ENCODE measurements at regions not wholly inside any gene's neighbourhood (a gene's known extent, or its start where the extent isn't known, plus 50 kb on each side); places are given as distances from the start of the nearest gene placed in this dataset.

DNA sequence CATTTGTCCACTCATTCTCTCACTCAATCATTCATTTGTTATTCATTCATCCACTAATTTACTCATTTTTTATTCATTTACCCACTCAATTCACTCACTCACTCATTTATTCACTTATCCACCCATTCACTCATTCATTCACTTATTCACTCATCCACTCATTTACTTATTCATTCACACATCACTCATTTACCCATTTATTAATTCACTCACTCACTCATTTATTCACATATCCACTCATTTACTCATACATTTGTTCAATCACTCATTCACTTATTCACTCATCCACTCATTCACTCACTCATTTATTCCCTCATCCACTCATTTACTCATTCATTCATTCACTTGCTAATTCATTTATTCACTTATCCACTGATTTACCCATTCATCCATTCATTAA is 129.1 kb downstream of the TTLL2 start:
- TF ChIP-seq RAD21 (IDR thresholded peaks at IDR 0.05; ENCODE audit: low read depth) (no peak), CREB1 (IDR thresholded peaks at IDR 0.05; ENCODE audit: low read depth) (no peak), REST (IDR thresholded peaks at IDR 0.05; ENCODE audit: low read depth) (no peak), EP300 (IDR thresholded peaks at IDR 0.05; ENCODE audit: borderline replicate concordance) (no peak), NFIC (IDR thresholded peaks at IDR 0.05) (no peak), TCF12 (IDR thresholded peaks at IDR 0.05; ENCODE audit: low read depth) (no peak), TEAD4 (IDR thresholded peaks at IDR 0.05) (no peak), EGR1 (IDR thresholded peaks at IDR 0.05) (no peak), TAF1 (IDR thresholded peaks at IDR 0.05; ENCODE audit: low read depth) (no peak), YY1 (IDR thresholded peaks at IDR 0.05; ENCODE audit: low read depth) (no peak), CEBPB (IDR thresholded peaks at IDR 0.05) (no peak), ZBTB7A (IDR thresholded peaks at IDR 0.05; ENCODE audit: low read depth) (no peak)
- TF ChIP-seq, protein P1, sequence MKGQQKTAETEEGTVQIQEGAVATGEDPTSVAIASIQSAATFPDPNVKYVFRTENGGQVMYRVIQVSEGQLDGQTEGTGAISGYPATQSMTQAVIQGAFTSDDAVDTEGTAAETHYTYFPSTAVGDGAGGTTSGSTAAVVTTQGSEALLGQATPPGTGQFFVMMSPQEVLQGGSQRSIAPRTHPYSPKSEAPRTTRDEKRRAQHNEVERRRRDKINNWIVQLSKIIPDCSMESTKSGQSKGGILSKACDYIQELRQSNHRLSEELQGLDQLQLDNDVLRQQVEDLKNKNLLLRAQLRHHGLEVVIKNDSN (IDR thresholded peaks at IDR 0.05): no peak
- TF ChIP-seq, protein P2, sequence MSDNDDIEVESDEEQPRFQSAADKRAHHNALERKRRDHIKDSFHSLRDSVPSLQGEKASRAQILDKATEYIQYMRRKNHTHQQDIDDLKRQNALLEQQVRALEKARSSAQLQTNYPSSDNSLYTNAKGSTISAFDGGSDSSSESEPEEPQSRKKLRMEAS (IDR thresholded peaks at IDR 0.05): no peak

Data from Ishikawa (cell line).